CD4-positive, alpha-beta T cell (primary cell): ENCODE measurements at regions not wholly inside any gene's neighbourhood (a gene's known extent, or its start where the extent isn't known, plus 50 kb on each side); places are given as distances from the start of the nearest gene placed in this dataset.

Experiments used
- ATAC-seq: fragments of 200-7000 bp; cut with Tn5 transposase; one replicate; pipeline ENCODE4 v1.10.0; 2022; ENCODE audit warnings: mild to moderate bottlenecking; ENCODE audit not compliant: poor library complexity
- CTCF ChIA-PET: fragments of 350-600 bp; sonication (Branson Sonifier 250); formaldehyde crosslinking; loops from one replicate; lab custom pipeline; 2021; ENCODE audit warnings: antibody characterized with exemption, inconsistent platforms; lab: Charles Lee
- POLR2A ChIA-PET: fragments of 350-600 bp; sonication (Branson Sonifier 250); formaldehyde crosslinking; loops from one replicate; lab custom pipeline; 2021; ENCODE audit warnings: antibody characterized with exemption, inconsistent platforms; lab: Charles Lee
- DNase-seq, 14 experiments: peaks; one replicate each; pipeline ENCODE4 v3.0.0-alpha.2; 2013 to 2020; ENCODE audit warnings: mixed read lengths in 2 of 14
- H3K27ac ChIP-seq, 2 donors: one replicate each; pipeline versions ENCODE4 v1.5.1 to v1.7.0; 2013; ENCODE audit warnings: low read length in 2 of 2, low read depth in 1 of 2, mild to moderate bottlenecking in 1 of 2
- H3K27me3 ChIP-seq, 2 experiments: 1 replicate in 1 of 2; 2 replicates in 1 of 2; pipeline versions ENCODE4 v1.6.1 to v1.7.0; 2013; ENCODE audit warnings: low read length in 2 of 2, control low read depth in 1 of 2, mild to moderate bottlenecking in 1 of 2, moderate library complexity in 1 of 2; ENCODE audit not compliant: insufficient read depth in 2 of 2, control insufficient read depth in 1 of 2
- H3K36me3 ChIP-seq: one replicate; pipeline ENCODE4 v1.6.1; 2013; ENCODE audit warnings: low read length, control low read depth; ENCODE audit not compliant: insufficient read depth
- H3K4me1 ChIP-seq: one replicate; pipeline ENCODE4 v1.6.1; 2013; ENCODE audit warnings: low read length, control low read depth; ENCODE audit not compliant: insufficient read depth
- H3K4me3 ChIP-seq: one replicate; pipeline ENCODE4 v1.5.1; 2013; ENCODE audit warnings: mild to moderate bottlenecking, low read length, moderate library complexity
- H3K9me3 ChIP-seq, 2 experiments: 1 replicate in 1 of 2; 2 replicates in 1 of 2; pipeline versions ENCODE4 v1.6.1 to v1.7.0; 2013; ENCODE audit warnings: low read length in 2 of 2, mild to moderate bottlenecking in 2 of 2, control low read depth in 1 of 2, moderate library complexity in 1 of 2; ENCODE audit not compliant: control insufficient read depth in 1 of 2, insufficient read depth in 1 of 2
- H3K27ac Mint-ChIP-seq: one replicate; pipeline ENCODE4 v1.8.0; 2020; ENCODE audit warnings: mixed read lengths
- H3K27me3 Mint-ChIP-seq: one replicate; pipeline ENCODE4 v1.8.0; 2021; ENCODE audit warnings: mixed read lengths
- H3K36me3 Mint-ChIP-seq: one replicate; pipeline ENCODE4 v1.8.0; 2021; ENCODE audit warnings: low read depth, mixed read lengths
- H3K4me1 Mint-ChIP-seq: one replicate; pipeline ENCODE4 v1.8.0; 2021; ENCODE audit warnings: low read depth, mixed read lengths
- H3K4me3 Mint-ChIP-seq: one replicate; pipeline ENCODE4 v1.8.0; 2020; ENCODE audit warnings: mild to moderate bottlenecking, mixed read lengths
- H3K9me3 Mint-ChIP-seq: one replicate; pipeline ENCODE4 v1.8.0; 2020; ENCODE audit warnings: mixed read lengths
- CTCF ChIP-seq: fragments of 200-600 bp; IDR thresholded peaks from one replicate; pipeline ENCODE4 v1.8.0; 2022; ENCODE audit warnings: antibody characterized with exemption, mild to moderate bottlenecking
- intact Hi-C, 2 experiments: fragments of 100-400 bp; cut with DNase I in 1 of 2; cut with micrococcal nuclease in 1 of 2; formaldehyde crosslinking; loops; one replicate each; pipeline versions ENCODE4 v1.15.1 to v1.9.0; 2023 to 2025; cut with DNase I, micrococcal nuclease

GRCh38 chr19:28425046-28425931, 787.7 kb downstream of the UQCRFS1 start:
- no peaks in the 10 kb centered on the region for H3K4me1 ChIP-seq
- ChIA-PET CTCF (no interaction called here), POLR2A (no interaction called here)
- Mint-ChIP-seq H3K36me3 (no peaks in the 10 kb centered on the region), H3K9me3 (no peaks in the 10 kb centered on the region), H3K27ac (no peak overlapping the region), H3K4me1 (no peaks in the 10 kb centered on the region), H3K27me3 (no peaks in the 10 kb centered on the region), H3K4me3 (no peak overlapping the region)
- no peaks in the 10 kb centered on the region for H3K36me3 ChIP-seq
- DNase-seq: no peak
- no peak for TF ChIP-seq CTCF
- ATAC-seq: no peak
- H3K4me3 ChIP-seq: no peak overlapping the region
- peaks cover 0 to 20% of the 10 kb centered on the region in 2 experiments for H3K9me3 ChIP-seq
- intact Hi-C loops: no loop called here
- H3K27ac ChIP-seq: no peak overlapping the region
- H3K27me3 ChIP-seq: peaks cover 0 to 2% of the 10 kb centered on the region in 2 experiments

- H3K27me3 Mint-ChIP-seq: no peaks in the 10 kb centered on the region
- H3K36me3 ChIP-seq: no peaks in the 10 kb centered on the region
- H3K4me1 Mint-ChIP-seq: no peaks in the 10 kb centered on the region
- H3K4me1 ChIP-seq: no peaks in the 10 kb centered on the region
- TF ChIP-seq CTCF: no peak
- H3K9me3 ChIP-seq: peaks cover 0 to 22% of the 10 kb centered on the region in 2 experiments
- intact Hi-C loops: no loop called here
- ATAC-seq (no peak), DNase-seq (no peak)
- H3K4me3 Mint-ChIP-seq: no peak overlapping the region
- no peak overlapping the region for H3K27ac Mint-ChIP-seq
- no peaks in the 10 kb centered on the region for H3K36me3 Mint-ChIP-seq
- peaks cover 0 to 2% of the 10 kb centered on the region in 2 experiments for H3K27me3 ChIP-seq
- H3K27ac ChIP-seq: no peak overlapping the region
- CTCF ChIA-PET: no interaction called here
- no peaks in the 10 kb centered on the region for H3K9me3 Mint-ChIP-seq
- POLR2A ChIA-PET: no interaction called here
- H3K4me3 ChIP-seq: no peak overlapping the region
Observed at GRCh38 chr19:28424662-28425045, 788.3 kb downstream of the UQCRFS1 start.

- H3K4me1 Mint-ChIP-seq: no peaks in the 10 kb centered on the region
- ChIA-PET CTCF (no interaction called here), POLR2A (no interaction called here)
- peaks cover 0 to 25% of the 10 kb centered on the region in 2 experiments for H3K9me3 ChIP-seq
- no peaks in the 10 kb centered on the region for H3K4me1 ChIP-seq
- H3K27me3 Mint-ChIP-seq: no peaks in the 10 kb centered on the region
- H3K27ac ChIP-seq: no peak overlapping the region
- no peak overlapping the region for H3K4me3 Mint-ChIP-seq
- H3K9me3 Mint-ChIP-seq: no peaks in the 10 kb centered on the region
- no peak for DNase-seq
- H3K27me3 ChIP-seq: peaks cover 0 to 2% of the 10 kb centered on the region in 2 experiments
- no peak overlapping the region for H3K4me3 ChIP-seq
- H3K36me3 Mint-ChIP-seq: no peaks in the 10 kb centered on the region
- TF ChIP-seq CTCF: no peak
- intact Hi-C loops: no loop called here
- no peaks in the 10 kb centered on the region for H3K36me3 ChIP-seq
- no peak for ATAC-seq
- H3K27ac Mint-ChIP-seq: no peak overlapping the region
Observed at GRCh38 chr19:28424077-28424476, 788.9 kb downstream of the UQCRFS1 start.
